Stimulated activated CD4-positive, alpha-beta T cell treated with anti-CD3 and anti-CD28 coated beads, Interleukin-12 subunit alpha, Interleukin-12 subunit beta, amount 100 ng/mL, for 48 hours (primary cell): ENCODE measurements at regions not wholly inside any gene's neighbourhood (a gene's known extent, or its start where the extent isn't known, plus 50 kb on each side); places are given as distances from the start of the nearest gene placed in this dataset.
"Not testable (repeated sequence)": the region's sequence is repeated elsewhere in the genome, so short reads cannot be mapped to it uniquely, and the experiment has no call there.

Experiments
- DNase-seq, 3 donors: peaks; one replicate each; pipeline ENCODE4 v3.0.0-alpha.2; 2020; ENCODE audit warnings: low read depth in 2 of 3, low spot score in 1 of 3

DNA sequence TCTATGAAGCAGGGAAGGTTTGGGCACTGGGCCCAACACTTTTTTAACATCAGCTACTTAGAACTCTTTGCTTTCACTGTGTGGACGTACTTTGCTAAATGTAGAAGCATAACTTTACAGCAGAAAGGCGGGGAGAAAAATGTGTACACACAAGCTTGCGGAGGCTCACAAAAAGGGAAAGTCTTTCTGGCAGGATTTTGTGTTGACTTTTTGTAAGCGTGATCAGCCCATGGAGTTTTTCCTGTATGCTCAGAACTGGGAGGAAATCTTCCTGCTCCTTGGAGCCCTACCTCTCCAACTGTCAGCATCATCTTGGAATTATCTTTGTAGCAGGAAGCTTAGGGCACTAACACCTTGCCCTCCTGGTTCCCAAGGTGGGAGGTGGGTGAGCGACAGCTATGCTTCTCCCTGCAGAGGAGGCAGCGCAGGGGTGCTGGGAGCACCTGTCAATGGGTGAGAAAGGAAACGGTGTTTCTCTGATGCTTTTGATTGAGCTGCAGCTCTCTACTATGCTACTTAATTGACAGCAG, 321.9 kb downstream of the GADD45G start:
- no peak for DNase-seq

DNA sequence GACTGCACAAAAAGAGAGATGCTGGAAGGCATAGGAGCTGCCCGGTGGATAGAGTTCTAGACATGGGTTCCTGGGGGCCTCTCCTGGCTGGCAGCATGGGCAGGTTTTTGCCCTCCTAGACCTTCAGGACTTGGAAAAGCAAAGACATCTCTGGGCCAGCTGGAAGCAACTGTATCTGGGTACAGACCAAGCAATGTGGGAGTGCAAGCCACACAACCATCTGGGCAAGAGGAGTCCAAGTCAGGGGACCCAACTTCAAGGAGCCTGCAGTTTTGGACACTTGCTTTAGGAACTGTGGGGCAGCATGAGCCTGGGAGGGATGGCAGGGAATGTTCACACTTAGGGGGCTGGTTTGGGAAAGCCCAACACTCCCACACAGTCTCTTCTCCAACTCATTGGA, 323.3 kb downstream of the GADD45G start:
- DNase-seq, result no peak

DNA sequence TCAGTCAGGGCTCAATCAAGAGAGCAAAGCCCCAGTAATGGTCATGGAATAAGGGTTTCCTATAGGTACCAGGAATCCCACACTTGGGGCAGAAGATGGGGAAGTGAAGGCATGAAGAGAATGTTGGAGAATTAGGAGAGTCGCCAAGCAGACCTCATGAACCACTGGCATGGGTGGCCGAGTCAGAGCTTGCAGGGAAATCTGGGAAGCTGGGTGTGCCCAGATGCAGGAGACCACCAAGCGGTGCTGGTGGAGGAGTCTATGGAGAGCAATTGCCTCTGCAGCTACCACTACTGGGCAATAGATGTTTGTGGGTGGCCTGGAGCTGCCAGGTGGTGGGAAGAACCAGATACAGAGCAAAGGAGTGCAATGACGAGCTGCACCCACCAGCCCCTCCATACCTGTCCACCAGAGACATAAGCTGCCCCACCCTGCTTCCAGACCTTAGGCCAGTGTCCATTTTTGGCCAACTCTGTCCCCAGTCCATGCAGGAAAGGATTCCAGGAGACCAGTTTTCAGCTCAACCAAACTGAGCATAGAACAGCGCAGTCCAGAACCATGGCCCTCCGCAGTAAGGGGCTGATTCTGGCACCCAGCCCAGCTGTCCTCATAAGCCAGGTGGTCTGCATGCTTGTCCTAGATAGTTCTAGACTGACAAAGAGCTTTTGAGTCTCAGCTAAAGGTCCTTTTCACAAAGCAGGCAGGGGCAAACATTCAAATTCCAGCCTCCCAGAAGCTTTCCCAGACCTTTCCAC, 323.9 kb downstream of the GADD45G start:
- no peak for DNase-seq

DNA sequence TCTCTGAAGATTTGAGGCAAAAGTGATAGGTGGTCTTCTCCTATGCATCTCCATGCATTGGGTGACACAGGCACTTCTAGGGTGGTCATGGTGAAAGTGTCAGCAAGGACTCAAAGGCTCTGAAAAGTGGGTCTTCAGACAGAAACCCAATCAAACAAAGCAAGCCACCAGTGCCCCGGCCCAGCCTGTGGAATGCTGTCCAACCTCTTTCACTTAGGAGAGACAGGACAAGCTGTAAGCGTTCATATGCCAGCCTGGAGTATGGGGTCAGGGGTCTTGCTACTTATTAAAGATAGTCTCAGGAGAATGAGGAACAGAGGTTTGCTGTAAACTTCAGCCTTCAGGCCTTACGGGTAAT, 324.5 kb downstream of the GADD45G start:
- no peak for DNase-seq

DNA sequence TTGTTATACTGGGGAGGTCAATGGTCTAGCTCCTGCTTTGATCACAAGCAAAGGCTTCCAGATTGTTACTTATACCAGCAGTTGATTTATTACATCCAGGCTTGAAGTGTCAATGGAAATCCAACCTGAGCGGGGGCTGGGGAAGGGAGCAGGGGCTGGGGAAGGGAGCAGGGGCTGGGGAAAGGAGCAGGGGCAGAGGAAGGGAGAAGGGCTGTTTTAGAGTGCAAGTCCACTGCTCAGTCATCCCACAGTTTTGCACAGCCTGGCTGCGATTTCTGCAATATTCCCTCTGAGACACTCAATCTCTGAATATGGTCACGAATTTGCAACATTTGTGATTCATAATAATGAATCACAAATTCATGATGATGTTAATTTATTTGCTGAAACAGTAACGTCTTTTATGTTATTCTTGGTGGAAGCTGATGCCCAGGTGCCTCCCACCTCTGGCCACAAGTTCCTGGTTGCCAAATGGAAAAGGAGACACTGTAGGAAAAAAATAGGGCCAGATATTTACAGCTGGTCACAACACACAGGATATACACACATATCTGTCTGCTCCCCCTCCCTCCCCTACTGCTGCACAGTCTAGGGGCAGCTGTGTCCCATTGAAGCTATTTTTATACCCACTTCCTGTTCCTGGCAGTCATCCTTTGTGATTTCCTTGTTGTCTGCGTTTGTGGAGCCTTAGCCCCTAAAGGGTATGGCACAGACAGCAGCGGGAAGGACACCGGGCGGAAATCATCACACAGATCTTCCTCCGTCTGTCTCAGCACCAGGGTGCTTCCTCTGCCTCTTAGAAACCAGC, 325.1 kb downstream of the GADD45G start:
- no peak for DNase-seq

DNA sequence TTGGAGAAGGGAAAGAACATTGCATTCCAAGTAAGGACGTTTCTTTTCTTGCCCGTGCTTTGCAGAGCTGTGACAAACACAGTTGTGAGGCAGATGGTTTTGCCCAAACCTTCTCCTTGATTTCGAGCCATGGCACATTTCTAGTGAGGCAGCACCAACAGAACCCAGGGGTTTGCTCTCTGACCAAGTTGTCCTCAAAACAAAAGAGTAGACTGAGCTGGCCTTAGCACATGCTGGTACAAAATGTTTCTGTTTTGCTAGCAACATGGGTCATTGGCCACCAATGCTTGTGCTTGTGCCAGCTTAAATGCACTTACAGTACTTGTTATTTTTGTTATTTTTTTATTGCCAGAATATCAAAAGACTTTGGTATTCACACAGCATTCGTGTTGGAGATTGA, 328.8 kb downstream of the GADD45G start:
- DNase-seq, result no peak

DNA sequence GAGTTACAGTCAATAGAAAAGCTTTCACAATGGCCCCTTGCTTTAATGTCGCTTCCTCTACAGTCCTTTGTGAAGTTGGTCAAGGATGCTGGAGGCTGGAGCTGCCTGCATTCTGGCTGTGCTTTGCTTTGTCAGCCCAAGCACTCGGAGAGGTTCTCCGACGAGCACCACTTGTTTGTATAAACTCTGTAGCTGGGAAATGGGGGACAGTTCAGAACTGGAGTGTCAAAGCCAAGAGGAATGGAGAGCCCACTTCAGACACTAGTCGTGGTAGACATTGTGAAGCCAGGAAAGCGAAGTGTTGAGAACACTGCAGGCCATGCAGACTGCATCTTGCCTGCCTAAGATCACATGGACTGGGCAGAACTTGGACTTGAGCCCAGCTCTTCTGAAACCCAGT, 330.3 kb downstream of the GADD45G start:
- DNase-seq, result no peak

DNA sequence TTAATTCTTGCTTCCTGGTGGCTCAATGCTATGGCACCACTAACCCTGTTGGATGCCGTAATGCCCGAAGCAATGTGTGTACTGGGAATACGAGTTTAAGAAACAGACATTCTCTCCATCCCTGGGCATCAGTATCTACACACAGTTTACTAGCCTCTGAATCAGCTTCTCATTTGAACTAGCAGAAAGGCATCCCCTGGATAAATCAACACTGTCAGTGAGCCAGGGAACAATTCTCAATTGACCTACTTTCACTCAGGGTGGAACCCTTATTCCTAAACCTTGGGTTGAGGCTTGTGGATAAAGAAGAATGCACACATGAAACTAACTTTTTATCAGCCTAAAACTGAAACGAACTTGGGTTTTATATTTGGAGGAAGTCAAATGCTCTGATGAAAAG, 331.0 kb downstream of the GADD45G start:
- no peak for DNase-seq

DNA sequence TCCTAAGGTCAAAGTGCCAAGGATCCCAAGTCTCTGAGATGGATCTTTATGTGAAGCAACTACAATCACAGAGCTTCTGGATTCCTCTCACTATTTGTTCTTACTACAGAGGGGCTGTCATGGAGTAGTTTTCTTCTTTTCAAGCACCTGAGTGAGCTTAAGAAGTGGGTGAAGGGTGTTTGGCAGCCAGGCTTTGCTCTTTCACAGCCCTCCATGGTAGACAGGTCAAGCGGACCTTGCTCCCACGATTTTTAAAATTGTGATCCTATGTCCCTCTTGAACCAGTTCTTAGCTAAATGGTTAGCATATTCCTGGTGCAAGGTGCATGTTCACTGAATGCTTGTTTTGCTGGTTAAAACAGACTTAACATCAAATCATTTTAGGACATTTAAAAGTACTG, 332.2 kb downstream of the GADD45G start:
- no peak for DNase-seq

DNA sequence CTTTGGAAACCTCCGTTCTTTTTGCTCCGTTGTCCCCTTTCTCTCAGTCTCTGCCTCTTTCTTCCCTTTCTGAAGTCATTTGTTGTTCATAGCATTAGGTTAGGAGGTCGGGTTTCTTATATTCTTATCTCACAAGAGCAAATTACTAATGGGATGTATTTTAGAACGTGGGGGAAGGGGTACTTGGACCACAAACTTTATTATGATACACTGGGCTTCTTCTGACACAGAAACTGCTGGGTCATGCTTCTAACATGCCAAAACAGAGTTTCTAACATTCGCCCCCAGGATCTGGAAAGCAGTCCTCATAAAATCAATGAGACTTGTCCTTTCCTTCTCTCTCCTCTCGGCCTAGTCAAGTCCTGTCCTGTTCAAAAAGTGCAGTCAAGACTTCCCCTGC, 334.4 kb downstream of the GADD45G start:
- DNase-seq, result no peak

DNA sequence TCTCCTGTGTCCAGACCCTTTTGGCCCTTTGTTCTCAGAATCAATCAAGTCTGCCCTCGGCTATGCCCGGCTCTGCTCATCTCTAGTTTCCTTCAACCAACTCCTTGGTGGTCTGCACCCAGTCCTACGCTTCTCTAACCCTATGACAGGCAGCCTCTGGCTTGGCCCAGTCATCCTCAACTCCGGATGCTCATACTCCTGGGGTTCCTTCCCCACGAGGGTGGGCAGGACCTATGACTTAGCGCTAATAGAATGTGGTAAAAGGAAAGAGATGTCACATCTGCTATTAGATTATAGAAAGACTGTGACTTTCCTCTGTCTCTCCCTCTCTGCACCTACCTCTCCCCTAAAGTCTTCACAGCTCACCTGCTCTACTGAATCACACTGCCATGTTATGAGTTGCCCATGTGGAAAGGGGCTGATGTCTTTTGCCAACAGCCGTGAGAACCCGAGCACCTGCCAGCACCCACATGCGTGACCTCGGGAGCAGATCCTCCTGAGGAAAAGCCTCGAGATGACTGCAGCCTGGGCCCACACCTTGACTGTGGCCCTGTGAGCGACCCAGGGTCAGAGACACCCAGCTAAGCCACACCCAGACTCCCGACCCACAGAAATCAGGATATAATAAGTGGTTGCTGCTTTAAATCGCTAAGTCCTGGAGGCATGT, 334.9 kb downstream of the GADD45G start:
- DNase-seq, result no peak

DNA sequence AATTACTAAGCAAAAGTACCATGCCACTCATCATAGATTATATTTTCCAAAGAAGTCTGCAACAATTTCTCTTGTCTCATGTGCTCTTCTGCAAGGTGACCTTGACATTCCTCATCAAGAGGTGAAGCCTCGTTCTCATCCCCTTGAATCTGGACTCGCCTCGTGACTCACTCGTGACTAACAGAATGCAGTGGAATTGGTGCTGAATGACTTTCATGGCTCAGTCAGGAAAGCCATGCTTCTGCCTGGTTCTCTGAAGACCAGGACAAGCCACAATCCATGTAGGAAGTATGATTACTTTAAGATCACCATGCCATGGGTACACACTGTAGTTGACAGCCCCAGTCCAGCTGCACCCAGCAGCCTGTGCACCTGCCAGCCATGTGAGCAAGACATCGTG, 335.8 kb downstream of the GADD45G start:
- no peak for DNase-seq

DNA sequence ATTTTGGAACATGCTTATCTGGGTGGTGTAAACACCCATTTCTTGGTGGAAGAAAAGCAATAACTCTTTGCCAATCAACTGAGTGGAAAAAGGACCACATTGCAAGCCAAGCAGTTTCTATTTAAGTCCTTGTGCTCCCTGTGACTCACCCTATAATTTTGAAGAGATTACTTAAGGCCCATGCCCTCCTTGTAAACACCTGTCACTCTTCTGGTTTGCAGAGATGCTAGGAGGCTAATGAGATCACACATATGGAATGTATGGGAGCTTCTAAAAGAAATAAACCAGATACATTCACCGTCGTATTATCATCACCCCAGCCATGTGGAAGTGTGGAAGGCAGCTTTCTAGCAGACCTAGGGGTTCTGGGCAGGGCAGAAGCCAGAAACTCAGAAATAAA, 337.1 kb downstream of the GADD45G start:
- no peak for DNase-seq

DNA sequence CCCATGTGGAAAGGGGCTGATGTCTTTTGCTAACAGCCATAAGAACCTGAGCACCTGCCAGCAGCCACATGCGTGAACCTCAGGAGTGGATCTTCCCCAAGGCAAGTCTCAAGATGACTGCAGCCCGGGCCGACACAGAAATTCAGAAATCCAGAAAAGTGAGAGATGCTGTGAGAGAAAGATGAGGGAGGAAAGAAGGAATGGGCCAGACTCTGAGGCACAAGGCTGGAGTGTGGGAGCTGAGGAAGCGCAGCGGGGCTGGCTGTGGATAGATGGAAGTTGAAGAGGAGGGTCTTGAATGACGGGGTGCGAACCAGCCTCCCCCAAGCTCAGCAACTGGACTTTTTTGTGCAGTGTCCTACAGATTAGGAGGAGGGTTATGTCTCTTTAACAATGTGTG, 337.8 kb downstream of the GADD45G start:
- no peak for DNase-seq

DNA sequence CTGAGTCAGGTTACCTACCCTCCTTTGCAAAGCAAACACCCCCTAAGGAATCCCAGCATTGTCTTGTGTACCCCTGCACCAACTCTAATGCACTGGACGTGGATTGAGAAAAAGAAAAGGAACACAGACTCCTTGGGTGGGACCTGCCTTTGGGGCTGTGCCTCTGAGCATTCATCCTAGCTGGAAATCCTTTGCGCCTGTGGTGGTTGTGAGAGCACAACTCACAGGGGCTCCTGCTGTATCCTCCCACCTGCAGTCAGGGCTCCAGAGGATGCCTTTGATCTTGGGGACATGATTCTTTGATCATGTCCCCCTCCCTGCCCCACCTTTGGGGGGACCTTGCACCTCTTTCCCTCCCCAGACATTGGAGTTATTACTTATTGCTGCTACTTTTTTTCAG, 338.5 kb downstream of the GADD45G start:
- DNase-seq, result no peak

DNA sequence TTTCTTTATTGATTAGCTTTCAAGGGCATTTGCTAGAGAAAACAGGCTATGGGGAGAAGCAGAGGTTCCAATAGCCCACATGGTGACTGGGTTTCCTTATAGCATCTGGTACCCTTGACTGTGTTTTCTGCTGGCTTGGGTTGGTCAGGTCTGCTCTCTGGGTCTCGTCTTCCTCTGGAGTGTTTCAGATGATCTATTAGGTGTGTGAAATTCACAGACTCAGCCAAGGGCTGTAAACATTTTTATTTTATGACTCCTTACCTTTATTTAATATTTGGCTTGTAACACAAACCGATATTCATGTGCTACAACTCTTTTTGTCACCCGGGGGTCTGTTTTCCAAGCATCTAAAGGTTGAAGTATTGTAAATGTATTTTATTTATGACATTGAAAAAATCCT, 338.9 kb downstream of the GADD45G start:
- no peak for DNase-seq

DNA sequence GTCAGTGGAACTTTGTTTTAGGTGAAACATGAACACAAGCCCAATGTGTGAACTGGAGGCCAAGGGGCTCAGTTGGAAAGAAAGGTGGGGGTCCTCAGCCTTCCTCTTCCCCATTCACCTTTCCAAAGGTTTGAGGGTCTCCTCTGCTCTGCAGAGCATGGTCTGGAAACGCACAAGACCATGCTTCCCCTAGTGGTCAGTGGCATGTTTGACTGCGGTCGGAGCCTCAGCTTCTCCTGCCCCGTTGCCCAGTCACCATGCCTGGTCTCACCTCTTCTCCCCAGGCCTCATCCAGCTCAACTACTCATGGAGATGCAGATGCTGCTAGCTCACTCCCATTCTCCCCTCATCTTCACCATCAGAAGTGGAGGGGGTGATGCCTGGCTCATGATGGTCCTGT, 340.3 kb downstream of the GADD45G start:
- no peak for DNase-seq

DNA sequence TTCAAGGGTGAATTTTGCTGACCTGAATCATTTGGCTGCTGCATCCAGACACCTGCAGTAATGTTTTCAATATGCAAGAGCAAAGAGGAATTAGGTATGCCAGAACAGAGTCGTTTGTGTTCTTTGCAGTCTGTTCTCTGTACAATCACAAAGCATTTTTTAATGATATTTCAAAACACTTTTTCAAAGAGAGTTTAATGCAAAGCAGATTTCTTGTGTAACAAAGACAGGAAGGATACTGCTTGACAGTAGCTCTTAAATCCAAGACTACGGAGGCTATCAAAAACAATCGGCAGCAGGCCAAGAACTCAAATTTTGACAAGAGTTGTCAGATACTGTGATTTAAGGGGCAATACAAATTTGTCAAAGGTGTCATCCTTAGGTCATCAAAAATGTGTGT, 341.9 kb downstream of the GADD45G start:
- no peak for DNase-seq

DNA sequence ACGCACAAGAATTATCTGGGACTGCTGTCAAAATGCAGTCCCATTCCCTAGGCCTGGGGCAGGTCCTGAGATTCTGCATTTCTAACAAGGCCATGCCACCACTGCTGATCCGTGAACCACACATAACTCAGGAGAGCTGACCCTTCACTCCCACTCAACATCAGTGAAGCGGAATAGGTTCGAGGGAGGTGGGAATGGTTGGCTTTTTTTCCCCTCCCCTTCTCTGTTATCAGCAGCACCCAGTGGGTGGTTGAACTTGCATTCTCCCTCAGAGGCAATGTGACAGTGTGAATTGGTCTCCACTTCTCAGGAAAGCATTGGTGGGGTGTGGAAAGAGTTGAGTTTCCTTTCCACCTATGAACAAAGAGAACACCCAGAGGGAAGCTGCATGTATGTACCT, 344.3 kb downstream of the GADD45G start:
- DNase-seq, result no peak

DNA sequence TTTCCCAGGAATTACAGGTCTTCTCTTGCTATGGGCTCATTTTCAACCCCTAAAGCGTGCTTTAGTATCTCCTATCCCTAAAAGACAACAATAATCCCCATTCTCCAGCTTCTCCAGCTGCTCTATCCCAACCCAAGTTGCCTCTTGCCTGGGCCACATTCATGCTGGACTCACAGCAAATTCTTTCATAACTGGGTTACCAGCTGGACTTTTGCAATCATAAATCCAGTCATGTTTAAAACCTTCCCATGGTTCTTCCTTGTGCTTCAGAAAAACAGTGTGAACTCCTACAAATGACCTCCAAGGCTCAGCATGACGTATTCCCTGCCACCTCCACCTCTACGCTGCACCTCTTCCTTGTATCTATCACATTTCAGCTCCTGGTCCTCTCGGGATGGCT, 346.9 kb downstream of the GADD45G start:
- no peak for DNase-seq

DNA sequence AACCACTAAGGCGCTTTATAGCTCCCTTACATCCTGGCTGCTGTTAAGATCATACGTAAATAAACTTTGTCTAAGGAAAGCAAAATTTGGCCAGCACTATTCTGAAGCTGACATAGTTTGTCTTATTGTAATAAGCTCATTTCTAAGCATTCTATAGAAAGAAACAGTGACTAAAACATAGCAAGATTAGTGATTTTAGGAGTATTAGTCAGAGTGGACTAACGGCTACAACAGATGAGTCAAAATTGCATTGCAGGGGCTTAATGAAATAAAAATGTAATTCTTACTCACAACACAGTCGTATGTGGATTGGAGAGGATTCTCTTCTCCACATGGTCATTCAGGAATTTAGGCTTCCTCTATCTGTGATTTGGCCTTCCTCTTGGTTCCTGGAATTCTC, 347.6 kb downstream of the GADD45G start:
- DNase-seq, result no peak

DNA sequence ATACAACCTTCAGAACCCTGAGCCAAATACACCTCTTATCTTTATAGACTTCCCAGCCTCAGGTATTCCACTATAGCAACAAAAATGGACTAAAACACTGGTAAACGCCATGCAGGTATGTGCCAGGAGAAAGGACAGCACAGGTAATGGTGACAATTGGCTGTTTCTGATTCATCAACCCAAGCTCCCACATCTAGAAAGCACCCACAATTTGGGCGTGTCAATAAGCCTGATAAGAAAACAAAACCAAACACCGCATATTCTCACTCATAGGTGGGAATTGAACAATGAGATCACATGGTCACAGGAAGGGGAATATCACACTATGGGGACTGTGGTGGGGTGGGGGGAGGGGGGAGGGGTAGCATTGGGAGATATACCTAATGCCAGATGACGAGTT, 348.5 kb downstream of the GADD45G start:
- not testable (repeated sequence) for DNase-seq
